ENCODE measurements at regions not wholly inside any gene's neighbourhood (a gene's known extent, or its start where the extent isn't known, plus 50 kb on each side); places are given as distances from the start of the nearest gene placed in this dataset.

DNA sequence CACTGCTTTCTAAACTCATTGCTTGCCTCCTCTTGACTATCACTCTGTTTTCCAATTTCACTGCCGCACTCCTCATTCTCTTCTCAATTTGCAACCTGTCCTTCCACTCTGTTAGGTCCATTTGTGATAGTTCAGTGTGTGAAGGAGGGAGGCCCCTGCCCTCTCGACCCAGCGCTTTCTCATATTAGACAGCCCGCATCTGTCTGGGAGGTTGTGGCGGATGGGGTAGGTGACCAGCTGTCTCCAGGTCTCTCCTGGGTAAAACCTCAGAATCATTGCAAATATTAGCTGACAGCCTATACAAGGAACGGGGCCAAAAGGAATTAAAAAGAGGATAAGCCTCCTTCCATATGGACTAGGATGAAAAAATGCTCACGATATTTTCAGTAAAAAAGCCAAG lies 358.3 kb downstream of the SHQ1 start:
- no peak for DNase-seq (ENCODE audit: low spot score)

DNA sequence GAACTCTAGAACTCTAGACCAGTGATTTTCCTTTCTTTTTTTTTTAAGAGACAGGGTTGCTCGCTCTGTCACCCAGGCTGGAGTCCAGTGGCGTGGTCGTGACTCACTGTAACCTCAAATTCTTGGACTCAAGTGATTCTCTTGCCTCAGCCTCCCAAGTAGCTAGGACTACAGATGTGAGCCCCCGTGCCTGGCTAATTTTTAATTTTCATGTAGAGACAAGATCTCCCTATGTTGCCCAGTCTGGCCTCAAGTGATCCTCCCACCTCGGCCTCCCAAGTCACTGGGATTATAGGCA lies 359.6 kb downstream of the SHQ1 start:
- no peak for DNase-seq (ENCODE audit: low spot score)

DNA sequence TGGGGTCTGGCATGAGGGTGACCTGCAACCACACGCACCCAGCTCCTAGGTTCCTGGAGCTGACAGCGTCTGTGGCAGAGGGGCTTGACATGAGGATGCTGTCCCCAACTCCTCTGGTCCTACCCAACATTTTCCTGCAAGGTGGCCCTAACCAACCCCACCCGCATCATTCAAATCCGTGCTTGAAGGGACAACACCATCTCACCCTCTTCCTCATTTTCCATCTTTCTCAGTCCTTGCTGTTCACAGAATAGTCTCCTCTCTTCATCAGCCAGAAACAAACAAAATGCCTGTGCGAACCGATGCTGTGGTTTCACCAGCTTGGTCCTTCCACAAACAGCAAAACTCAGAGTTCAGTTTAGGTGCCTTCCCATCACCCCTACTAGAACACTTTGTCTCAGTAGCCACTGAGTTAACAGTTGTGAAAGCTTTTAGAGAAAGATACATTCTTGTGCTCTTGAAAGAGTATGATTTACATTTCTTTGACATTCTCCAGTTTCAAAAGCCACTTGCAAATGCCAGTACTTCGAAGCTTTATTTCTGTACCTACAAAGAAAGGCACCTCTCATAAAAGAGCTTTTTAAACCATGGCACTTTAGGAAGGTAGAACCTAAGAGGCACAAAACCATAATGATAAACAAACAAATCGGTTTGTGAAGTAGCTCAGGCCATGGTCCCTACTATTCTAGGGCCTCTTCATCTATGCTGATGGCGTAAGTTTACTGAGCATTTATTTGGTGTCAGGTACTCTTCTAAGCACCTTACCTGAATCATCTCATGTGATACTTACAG lies 360.1 kb downstream of the SHQ1 start:
- no peak for DNase-seq (ENCODE audit: low spot score)

DNA sequence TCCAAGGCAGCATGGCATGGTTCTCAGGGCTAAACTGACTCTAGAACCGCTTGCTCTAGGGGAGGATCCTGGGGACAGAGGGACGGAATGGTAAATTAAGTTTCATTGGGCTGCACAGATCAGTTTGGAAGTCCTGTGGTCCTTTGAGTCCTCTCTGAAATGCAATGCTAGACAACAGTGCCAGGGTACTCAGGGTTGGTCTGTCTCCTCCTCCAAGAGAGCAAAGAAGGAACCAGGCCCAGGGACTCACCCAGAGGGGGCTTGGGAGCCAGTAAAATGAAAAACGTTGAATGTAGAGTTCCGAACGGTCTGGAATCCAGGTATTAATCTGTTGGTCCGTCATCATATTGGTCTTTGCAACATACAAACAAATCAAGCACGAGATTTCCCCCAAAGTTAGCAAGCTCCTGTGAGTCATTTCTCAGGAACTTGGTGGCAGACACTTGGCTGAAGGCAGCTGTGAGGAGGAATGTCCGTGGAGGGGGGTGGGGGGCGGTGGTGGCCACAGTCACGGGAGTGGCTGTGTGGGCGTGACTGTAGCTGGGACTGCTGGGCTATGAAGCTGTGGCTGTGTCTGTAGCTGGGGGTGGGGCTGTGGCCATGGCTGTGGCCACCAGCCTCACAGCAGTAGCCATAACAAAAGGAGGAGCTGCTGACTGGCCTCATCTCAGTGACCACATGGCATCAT lies 361.0 kb downstream of the SHQ1 start:
- DNase-seq (ENCODE audit: low spot score) = no peak

DNA sequence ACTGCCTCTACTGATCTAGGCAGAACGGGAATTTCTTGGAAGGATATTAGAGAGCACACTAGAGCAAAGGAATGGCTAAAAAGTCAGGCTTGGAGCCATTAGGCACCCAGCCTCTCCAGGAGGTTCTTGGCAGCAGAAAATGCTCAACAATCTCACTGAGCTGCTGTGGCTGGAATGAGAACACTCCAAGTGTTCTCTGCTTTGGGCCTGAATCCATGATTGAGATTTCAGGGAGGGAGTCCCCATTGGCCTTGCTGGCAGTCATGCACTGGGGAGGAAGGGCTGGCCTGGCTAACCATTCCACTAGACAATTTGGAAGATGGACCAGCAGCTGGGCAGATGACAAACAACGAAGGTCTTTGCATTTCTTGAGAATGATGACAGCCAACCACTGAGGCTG lies 362.6 kb downstream of the SHQ1 start:
- DNase-seq (ENCODE audit: low spot score) = no peak

DNA sequence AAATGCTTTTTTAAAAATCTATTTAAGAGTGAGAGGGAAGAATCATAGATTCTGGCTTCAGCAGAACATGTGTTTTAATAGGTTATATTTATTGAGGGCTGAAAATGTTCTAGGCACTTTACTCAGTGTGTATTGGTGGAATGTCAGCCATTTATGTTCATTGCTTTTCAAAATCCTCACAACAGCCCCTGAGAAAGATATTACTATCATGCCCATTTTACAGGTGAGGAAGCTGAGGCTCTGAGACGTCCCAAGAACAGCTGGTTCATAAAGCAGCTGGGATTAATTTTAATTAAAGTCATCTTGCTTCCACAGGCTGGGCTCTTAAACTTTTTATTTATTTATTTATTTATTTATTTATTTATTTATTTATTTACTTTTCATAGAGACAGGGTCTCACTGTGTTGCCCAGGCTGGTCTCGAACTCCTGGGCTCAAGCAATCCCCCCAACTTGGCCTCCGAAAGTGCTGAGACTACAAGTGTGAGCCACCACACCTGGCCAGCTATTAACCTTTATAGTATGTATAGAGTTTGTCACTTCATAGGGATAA lies 364.6 kb downstream of the SHQ1 start:
- DNase-seq (ENCODE audit: low spot score) = no peak

DNA sequence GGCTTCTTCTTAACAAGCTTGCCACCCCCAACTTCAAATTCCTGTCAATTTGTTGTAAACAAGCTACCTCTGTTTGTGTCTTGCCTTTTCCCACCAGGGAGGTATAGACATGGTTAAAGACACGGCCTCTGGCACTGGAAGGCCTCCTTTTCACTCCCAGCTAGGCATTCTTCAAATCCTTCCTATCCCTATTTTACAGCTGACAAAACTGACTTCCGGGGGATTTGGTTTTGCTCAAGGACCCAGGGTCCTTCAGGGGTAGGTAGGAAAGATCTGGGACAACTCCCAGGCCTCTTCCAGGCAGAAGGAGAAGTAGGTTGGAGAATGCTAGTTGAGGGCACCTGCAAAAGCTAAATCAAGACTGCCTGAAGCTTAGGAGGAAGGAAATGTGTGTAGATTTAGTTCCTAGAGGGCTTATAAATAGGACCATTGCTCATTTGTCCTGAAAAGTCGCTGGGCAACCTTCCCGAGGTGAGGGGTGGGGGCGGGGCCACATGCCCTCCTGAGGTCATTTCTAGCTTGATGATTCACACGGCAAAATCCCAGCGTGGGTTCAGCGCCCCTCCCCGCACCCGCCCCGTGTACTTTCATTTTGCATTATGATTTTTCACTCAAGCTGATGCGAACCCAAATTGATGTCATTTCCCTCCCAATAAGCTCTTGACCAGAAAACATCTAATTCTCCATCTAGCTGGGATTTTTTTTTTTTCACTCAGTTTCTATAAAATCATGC lies 365.5 kb downstream of the SHQ1 start:
- DNase-seq (ENCODE audit: low spot score) = peak; percentile 27

DNA sequence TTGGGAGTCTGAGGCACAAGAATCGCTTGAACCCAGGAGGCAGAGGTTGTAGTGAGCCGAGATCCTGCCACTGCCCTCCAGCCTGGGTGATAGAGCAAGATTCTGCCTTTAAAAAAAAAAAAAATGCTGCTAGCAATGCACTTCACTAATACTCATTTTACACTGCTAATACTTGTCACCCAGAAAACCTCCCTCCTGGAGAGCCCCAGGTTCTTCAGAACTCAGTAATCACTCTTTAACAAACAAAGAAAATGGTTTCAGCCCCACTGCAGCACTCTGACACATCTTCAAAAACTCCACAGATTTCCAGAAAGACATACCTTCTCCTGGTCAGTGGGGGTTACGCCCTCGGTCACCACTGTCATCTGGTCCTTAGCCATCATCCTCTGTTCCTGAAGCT lies 366.7 kb downstream of the SHQ1 start:
- no peak for DNase-seq (ENCODE audit: low spot score)

DNA sequence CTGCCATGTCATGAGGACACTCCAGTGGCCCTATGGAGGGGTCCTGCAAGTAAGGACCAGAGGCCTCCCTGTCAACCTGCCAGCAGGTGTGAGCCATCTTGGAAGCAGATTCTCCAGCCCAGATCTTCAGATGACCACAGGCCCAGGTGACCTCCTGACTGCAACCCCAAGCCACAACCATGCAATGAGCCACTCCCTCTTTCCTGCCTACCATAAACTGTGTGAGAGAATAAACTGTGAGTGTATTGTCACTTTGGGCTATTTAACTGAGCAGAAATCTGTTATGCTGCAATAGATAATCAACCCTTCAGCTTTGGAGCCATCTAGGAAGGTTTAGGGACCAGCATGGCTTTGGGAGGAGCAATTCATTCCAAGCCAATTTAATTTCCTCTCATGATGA lies 367.9 kb downstream of the SHQ1 start:
- no peak for DNase-seq (ENCODE audit: low spot score)

DNA sequence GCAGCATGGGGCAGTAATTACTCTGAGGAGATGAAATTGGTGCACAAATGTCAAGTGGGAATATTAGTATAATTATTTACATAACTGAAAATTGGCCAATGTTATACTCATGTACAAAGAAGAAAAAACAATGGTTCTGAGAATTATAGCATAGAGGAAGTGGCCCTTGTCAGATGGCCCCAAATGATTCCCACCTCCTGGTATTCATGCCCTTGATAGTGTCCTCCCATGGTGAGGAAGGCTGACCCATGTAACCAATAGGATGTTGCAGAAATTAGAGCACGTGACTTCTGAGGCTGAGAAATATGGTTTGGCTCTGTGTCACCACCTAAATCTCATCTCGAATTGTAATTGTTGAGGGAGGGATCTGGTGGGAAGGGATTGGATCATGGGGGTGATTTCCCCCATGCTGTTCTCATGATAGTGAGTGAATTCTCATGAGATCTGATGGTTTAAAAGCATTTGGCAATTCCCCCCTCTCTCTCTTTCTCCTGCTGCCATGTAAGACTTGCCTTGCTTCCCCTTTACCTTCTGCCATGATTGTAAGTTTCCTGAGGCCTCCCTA lies 368.5 kb downstream of the SHQ1 start:
- no peak for DNase-seq (ENCODE audit: low spot score)

DNA sequence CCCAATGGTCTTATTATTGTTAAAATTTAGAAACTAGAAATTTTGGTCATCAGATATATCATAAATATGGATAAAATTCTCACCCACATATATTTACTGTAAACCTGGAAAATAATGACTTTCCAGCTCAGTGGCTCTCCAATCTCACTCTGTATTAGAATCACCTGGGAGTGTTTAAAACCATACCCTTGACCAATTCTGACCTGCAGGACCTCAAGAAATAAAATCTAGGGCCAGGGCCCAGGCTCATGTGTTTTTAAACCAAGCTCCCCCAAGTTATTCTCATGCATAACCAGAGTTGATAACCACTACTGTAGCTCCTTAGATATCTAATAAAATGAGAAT lies 372.1 kb downstream of the SHQ1 start:
- no peak for DNase-seq (ENCODE audit: low spot score)

DNA sequence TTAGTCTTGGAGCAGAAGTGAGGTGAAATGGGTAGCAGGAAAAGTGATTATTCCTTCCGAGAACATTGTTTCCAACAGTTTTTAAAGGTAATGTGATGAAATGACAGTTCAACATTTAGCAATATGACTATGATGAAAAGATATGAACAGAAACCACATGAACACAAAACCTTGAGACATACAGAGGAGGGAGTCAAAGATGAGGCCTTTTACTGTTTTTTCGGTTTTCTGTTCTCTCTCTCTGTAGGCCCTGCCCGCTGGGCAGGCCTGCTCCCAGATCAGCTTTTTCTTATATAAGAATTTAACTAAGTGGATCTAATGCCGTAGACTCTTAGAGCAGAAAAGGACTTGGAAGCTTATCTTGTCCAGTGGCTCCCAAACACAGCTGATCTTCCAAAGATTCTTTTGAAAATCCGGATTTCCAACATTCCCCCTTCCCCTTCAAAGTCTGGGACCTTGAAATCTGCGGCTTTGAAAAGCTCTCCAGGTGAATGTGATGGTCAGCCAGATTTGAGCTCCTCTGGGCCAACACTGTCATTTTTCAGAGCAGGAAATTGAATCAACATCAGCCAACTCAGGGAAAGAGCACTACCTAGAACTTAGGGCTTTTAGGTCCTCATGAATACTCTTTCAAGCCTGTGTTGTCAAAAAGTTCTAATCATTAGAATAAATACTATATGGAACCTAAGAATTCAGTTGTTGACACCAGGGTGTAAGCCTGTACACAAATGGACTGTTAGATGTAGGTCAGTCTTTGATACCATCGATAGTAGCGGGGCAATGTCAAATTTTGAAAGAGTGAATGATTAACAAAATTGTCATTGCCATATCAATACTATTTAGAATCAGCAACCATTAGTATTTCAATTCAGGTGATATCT lies 372.7 kb downstream of the SHQ1 start:
- DNase-seq (ENCODE audit: low spot score) = no peak

DNA sequence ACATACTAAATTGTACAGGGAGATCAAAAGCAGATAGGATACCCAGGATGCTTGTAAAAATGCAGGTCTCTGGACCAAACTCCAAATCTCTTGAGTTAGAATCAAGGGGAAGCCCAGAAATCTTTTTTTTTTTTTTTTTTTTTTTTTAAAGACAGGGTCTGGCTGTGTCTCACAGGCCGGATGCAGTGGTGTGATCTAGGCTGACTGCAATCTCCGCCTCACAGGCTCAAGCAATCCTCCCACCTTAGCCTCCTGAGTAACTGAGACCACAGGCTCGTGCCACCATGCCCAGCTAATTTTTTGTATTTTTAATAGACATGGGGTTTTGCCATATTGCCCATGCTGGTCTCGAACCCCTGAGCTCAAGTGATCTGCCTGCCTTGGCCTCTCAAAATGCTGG lies 373.5 kb downstream of the SHQ1 start:
- no peak for DNase-seq (ENCODE audit: low spot score)

DNA sequence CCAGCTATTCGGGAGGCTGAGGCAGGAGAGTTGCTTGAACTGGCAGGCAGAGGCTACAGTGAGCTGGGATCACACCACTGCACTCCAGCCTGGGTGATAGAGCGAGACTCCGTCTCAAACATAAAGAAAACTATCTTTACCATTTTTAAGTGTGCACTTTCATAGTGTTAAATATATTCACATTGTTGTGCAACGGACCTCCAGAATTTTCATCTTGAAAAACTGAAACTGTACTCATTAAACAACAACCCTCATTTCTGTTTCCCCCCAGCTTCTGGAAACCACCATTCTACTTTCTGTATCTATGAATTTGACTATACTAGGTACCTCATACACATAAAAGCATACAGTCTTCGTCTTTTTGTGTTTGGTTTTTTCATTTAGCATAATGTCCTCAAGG lies 375.1 kb downstream of the SHQ1 start:
- DNase-seq (ENCODE audit: low spot score) = no peak

DNA sequence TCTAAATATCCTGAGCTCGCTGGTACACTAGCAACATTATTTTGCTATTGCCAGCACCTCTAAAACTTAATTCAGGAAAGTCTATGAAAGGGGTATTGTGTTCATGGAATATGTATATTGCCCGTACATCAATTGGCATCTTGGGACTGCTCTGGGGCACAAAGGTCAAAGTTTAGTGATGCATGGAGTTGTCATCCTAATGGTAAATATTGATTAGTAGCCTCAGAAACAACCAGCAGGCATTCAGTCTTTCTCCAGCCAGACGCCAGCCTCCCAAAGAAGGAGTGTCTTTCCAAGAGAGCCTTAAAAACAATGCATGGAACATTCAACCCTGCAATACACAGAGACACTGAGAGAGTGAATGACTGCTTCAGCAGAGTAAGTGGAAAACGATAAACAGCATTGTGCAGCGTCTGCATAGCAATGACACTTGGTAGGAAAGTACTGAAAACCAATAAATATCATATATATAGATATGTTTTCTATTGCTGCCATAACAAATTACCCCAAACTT lies 377.3 kb downstream of the SHQ1 start:
- no peak for DNase-seq (ENCODE audit: low spot score)

DNA sequence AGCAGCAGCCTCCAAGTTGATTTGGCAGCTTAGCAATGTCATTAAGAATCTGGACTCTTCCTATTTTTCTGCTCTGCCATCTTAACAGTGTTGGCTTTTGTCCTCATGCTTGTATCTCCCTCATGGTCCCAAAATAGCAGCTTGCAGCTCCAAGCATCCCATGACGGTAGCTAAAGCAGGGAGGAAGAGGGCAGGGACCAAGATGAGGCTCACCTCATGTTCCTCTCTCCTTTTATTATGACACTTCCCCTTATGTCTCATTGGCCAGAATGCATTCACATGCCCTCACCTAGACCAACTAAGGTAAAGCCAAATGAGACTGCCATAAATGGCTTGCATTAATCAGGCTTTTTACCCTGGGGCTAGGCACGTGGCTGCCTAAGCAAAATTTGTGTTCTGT lies 382.4 kb downstream of the SHQ1 start:
- DNase-seq (ENCODE audit: low spot score) = no peak

DNA sequence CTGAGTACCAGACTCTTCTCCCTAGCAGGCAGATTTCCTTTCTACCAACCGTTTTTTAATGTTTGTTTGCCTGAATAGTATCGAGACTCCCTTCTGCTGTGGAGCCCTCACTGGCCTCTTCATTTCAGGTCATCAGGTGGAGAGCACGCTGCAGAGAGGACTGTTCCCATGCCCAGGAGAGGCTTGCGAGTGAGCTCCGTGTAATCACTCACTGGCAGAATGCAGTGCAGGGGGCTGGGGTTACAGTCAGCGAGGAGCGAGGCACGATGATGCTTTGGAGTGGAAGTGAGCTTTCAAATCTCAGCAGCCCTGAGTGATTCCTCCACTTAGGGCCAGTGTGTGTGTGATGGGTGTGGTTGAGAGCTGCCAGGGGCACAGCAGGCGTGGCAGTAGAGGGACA lies 385.2 kb downstream of the SHQ1 start:
- no peak for DNase-seq (ENCODE audit: low spot score)

DNA sequence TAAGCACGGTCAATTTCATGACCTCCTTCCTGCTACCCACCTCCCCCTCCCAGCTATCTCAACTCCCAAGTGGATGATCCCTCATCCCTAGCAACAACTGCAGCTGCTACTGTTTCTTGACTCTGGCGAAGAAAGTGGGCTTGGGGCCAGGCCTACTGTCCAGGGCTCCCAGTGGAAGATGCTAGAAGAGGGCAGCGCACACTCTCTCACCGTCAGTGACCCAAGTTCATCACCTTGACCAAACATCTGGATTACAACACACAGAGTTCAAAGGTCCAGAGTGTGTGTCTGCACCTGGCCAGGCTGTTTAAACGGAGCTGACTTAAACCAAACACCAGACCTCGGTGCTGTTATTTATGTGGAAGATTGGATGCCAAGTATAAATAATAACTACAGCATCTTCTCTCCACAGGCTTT lies 385.6 kb downstream of the SHQ1 start:
- no peak for DNase-seq (ENCODE audit: low spot score)

DNA sequence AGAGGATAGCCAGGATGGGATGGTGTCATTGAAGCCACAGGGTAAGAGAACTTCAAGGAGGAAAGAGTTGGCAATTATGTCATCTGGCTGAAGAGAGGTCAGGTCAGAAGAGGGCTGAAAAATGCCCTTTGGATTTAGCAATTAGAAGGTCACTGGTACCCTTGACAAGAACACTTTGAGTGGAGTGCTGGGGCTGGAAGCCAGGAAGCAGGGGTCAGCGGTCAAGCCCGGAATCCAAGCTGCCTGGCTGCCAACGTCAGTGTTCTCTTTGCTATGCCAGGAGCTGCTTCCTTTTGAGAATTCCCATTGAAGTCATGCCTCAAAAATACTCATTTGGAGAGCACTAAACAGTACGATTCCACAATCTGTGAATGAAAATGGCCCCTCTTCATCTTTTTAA lies 386.5 kb downstream of the SHQ1 start:
- DNase-seq (ENCODE audit: low spot score) = no peak

DNA sequence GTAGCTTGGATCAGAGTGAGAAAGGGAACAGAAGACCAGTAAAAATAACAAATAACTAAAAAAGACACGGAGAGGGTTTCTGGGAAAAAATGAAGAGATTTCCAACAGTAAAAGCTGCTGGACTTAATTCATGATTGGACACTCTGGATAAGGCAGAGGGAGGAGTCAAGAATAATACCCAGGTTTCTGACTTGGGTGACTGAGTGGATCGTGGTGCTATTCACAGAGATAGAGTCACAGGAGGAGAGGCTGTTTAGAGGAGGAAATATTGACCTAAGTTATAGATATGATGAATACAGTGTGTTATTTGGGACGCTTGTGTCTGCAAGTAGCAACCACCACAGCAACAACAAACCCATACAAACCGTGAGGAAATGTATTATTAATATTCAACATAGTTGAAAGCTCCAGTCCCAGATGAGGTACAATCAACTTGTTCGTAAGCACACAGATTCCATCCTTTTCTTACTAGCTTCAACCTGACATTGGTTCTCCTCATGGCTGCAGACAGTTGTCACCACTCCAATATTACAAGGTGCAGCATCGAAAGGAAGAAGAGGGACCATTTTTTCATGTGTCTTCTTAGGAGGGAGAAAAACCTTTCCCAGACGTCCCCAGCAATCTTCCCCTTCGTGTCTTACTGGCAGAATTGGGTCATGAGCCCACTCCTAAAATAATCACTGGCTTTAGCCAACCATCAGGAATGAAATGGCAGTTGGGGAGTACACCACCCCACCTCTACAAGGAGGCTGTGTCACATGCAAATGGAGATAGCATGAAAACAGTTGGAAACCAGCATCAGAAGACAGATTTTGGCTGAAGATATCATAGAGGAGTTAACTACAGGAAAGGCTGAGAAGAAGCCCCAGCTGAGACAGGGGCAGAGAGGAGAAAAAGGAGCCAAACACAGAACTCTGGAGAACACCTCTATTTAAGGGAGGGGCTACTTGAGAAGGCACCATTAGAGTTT lies 387.8 kb downstream of the SHQ1 start:
- DNase-seq (ENCODE audit: low spot score) = peak; percentile 16
